ENCODE measurements at regions not wholly inside any gene's neighbourhood (a gene's known extent, or its start where the extent isn't known, plus 50 kb on each side); places are given as distances from the start of the nearest gene placed in this dataset.

DNA sequence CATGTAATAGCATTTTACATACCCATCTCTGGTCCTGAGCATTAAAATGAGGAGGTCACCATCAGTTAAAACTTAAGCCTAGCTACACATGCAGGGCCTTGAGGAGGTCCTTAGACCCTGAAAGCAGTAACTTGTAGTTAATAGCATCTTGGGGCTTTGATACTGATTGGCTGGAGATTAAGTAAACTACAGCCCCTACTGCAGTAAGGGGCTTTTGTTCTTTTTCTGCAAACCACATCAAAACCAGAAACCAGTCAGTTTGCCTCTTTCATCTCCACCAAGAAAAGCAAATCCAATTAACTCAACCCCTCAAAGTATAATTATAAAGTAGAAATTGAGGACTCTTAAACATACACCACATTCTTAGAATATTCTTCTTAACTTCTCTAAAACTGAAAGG lies 622.7 kb downstream of the ZPLD1 start:
- TF ChIP-seq, protein P1, sequence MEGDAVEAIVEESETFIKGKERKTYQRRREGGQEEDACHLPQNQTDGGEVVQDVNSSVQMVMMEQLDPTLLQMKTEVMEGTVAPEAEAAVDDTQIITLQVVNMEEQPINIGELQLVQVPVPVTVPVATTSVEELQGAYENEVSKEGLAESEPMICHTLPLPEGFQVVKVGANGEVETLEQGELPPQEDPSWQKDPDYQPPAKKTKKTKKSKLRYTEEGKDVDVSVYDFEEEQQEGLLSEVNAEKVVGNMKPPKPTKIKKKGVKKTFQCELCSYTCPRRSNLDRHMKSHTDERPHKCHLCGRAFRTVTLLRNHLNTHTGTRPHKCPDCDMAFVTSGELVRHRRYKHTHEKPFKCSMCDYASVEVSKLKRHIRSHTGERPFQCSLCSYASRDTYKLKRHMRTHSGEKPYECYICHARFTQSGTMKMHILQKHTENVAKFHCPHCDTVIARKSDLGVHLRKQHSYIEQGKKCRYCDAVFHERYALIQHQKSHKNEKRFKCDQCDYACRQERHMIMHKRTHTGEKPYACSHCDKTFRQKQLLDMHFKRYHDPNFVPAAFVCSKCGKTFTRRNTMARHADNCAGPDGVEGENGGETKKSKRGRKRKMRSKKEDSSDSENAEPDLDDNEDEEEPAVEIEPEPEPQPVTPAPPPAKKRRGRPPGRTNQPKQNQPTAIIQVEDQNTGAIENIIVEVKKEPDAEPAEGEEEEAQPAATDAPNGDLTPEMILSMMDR (IDR thresholded peaks at IDR 0.05), result no peak
- no peak for TF ChIP-seq POLR2A (IDR thresholded peaks at IDR 0.05)
